ENCODE measurements at regions not wholly inside any gene's neighbourhood (a gene's known extent, or its start where the extent isn't known, plus 50 kb on each side); places are given as distances from the start of the nearest gene placed in this dataset.

GRCh38 chr11:91093141-91093540 is 870.3 kb upstream of the CHORDC1 start:
- TF ChIP-seq CTCF (conservative IDR thresholded peaks at IDR 0.05; ENCODE audit: low read depth, low read length) (no peak), EZH2 (IDR thresholded peaks at IDR 0.05; ENCODE audit: borderline replicate concordance, low read depth, low read length, poor library complexity, severe bottlenecking) (no peak)
